AG04450 (cell line): ENCODE measurements at regions not wholly inside any gene's neighbourhood (a gene's known extent, or its start where the extent isn't known, plus 50 kb on each side); places are given as distances from the start of the nearest gene placed in this dataset.

Source experiments
- CTCF ChIA-PET: fragments of 300-600, 350-600 bp; formaldehyde crosslinking; extraction: SDS; loops from one replicate; lab custom pipeline; 2022; ENCODE audit warnings: antibody characterized with exemption, inconsistent platforms; lab: Charles Lee
- POLR2A ChIA-PET: fragments of 350-600 bp; formaldehyde crosslinking; extraction: SDS; loops from one replicate; lab custom pipeline; 2021; ENCODE audit warnings: antibody characterized with exemption, inconsistent platforms; lab: Yijun Ruan, JAX
- DNase-seq: peaks from one replicate; pipeline ENCODE4 v3.0.0-alpha.2; 2011; ENCODE audit warnings: low read depth, low spot score
- H3K27ac ChIP-seq: one replicate; pipeline ENCODE4 v1.5.1; 2012; ENCODE audit warnings: low read depth, low read length, control low read depth
- H3K27me3 ChIP-seq: one replicate; pipeline ENCODE4 v1.6.0; 2012; ENCODE audit warnings: low read length; ENCODE audit not compliant: control insufficient read depth, insufficient read depth
- H3K4me3 ChIP-seq: 2 replicates; pipeline ENCODE4 v1.5.1; 2011; ENCODE audit warnings: mild to moderate bottlenecking, low read depth, low read length, control low read depth
- H3K9me3 ChIP-seq: 2 replicates; pipeline ENCODE4 v1.5.1; 2012; ENCODE audit warnings: low read length; ENCODE audit not compliant: control insufficient read depth, insufficient read depth
- TF ChIP-seq, protein P1 (sequence below): IDR thresholded peaks from 2 replicates; pipeline ENCODE4 v1.5.1; 2011; ENCODE audit warnings: low read depth, low read length, control low read depth, inconsistent platforms

DNA sequence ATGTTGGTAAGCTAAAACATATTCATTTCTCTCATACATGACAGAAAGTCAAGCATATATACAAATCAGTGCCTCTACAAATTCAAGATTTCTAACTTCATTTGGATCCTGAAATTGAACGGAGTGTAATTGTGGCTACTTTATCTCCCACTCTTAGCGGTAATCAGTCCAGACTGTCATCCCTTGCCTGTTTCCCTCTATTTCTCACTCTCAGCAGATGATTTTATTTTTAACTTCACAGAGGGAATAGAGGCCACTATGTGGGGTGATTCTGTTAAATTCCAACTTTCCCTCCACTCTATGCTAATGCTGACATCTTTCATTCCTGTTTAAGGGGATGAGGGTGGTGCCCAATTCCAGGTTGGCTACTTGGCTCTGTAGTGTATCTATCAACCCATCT lies 153.8 kb upstream of the KCNN2 start:
- no peak for DNase-seq
- ChIA-PET POLR2A (no interaction called here), CTCF (no interaction called here)
- Histone ChIP-seq H3K27me3 (no peaks in the 10 kb centered on the region), H3K27ac (no peak overlapping the region), H3K4me3 (no peak overlapping the region), H3K9me3 (no peaks in the 10 kb centered on the region)
- TF ChIP-seq, protein P1, sequence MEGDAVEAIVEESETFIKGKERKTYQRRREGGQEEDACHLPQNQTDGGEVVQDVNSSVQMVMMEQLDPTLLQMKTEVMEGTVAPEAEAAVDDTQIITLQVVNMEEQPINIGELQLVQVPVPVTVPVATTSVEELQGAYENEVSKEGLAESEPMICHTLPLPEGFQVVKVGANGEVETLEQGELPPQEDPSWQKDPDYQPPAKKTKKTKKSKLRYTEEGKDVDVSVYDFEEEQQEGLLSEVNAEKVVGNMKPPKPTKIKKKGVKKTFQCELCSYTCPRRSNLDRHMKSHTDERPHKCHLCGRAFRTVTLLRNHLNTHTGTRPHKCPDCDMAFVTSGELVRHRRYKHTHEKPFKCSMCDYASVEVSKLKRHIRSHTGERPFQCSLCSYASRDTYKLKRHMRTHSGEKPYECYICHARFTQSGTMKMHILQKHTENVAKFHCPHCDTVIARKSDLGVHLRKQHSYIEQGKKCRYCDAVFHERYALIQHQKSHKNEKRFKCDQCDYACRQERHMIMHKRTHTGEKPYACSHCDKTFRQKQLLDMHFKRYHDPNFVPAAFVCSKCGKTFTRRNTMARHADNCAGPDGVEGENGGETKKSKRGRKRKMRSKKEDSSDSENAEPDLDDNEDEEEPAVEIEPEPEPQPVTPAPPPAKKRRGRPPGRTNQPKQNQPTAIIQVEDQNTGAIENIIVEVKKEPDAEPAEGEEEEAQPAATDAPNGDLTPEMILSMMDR: no peak

DNA sequence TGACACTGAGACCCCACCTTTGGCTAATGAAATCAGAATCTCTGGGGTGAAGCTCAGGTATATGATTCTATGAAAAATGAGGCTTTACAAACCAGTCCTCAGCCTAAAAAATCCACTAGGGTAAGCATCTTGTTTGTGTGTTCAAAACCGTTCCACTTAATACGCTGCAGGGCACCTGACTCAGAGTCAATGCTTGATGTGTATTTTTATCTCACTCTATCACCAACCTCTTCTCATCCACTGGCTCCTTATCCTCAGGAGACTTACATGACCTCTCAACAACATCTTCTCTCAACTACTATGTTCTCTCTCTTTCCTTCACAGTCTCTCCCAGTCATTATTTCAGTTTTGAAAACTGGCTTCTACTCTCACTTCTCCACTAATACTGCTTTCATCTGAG lies 153.3 kb upstream of the KCNN2 start:
- H3K9me3 ChIP-seq: no peaks in the 10 kb centered on the region
- no peak for DNase-seq
- H3K4me3 ChIP-seq: no peak overlapping the region
- no peak overlapping the region for H3K27ac ChIP-seq
- TF ChIP-seq, protein P1: no peak
- no peaks in the 10 kb centered on the region for H3K27me3 ChIP-seq
- ChIA-PET CTCF (no interaction called here), POLR2A (no interaction called here)

DNA sequence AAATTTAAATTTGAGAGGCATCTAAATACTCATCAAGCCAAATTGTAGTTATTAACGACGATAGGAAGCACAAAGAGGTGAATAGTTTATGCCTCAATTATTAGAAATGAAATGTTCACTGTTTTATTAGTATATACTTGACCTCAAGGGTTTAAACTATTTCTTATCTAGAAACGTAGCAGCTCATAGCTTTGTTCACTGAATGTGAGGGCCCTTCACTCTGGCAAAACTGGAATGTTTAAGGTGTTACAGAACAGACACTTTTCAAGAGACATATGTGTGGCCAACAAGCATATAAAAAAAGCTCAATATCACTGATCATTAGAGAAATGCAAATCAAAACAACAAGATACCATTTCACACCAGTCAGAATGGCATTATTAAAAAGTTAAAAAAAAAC lies 151.2 kb upstream of the KCNN2 start:
- H3K9me3 ChIP-seq: no peaks in the 10 kb centered on the region
- CTCF ChIA-PET: interaction anchor here (0.6 to 1.3 kb wide), 2 partner anchors 13 to 23 kb away, joined by 3 to 5 read pairs; no protein-coding TSS in a partner anchor
- TF ChIP-seq, protein P1: no peak

DNA sequence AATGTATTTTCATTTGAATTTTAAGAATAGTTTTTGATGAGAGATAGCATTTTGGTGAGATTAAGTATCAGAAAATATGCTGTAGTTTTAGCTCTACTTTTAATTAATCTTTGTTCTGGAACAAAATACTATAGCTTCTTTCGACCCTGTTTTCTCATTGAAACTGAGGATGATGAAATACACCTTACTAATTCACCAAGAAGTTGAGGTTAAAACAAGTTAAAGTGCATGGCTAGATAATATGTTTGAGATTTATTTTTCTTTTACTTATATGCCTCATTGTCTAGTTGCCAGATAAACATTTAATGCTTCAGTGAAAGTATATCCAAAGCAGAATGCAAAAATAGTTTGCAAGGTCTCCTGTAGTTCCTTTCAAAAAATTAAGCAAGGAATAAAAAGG lies 140.1 kb upstream of the KCNN2 start:
- Histone ChIP-seq H3K27me3 (no peaks in the 10 kb centered on the region), H3K27ac (no peak overlapping the region), H3K9me3 (peaks cover 8% of the 10 kb centered on the region), H3K4me3 (no peak overlapping the region)
- no peak for DNase-seq
- TF ChIP-seq, protein P1: no peak
- CTCF ChIA-PET: no interaction called here
- POLR2A ChIA-PET: interaction anchor here (0.6 kb wide), 1 partner anchor 1328 kb away, joined by 5 read pairs; no protein-coding TSS in a partner anchor

More for the DNA sequence above, 151.2 kb upstream of the KCNN2 start:
- H3K27me3 ChIP-seq: no peaks in the 10 kb centered on the region
- POLR2A ChIA-PET: no interaction called here
- no peak overlapping the region for H3K4me3 ChIP-seq
- no peak for DNase-seq
- H3K27ac ChIP-seq: no peak overlapping the region

DNA sequence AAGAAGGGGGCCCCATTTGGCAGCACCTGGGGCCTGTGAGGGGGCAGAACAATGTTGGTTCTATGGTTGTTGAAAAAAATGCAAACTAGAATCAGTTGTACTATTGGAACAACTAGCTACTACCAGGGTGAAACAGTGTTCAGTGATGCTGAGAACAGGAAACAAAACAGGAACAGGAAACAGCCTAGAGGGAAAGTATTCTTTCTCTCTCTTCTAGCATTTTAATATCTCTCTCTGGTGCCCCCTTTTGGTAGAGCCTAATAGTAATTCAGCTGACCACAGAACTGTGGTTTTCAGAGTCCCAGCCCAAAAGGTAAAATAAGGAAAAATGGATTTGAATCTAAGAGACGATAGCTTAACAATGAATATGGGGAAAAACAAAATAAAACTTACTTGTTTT lies 138.0 kb upstream of the KCNN2 start:
- ChIA-PET POLR2A (no interaction called here), CTCF (interaction anchor here (1.0 to 1.4 kb wide), 3 partner anchors 13 to 121 kb away, joined by 3 to 5 read pairs (median 5); no protein-coding TSS in a partner anchor)
- TF ChIP-seq, protein P1: peak; percentile 23; the same call in 1 of the 2 replicates
- no peaks in the 10 kb centered on the region for H3K27me3 ChIP-seq
- H3K9me3 ChIP-seq: peaks cover 7% of the 10 kb centered on the region
- no peak overlapping the region for H3K4me3 ChIP-seq
- DNase-seq: no peak
- no peak overlapping the region for H3K27ac ChIP-seq
